ENCODE measurements at regions not wholly inside any gene's neighbourhood (a gene's known extent, or its start where the extent isn't known, plus 50 kb on each side); places are given as distances from the start of the nearest gene placed in this dataset.

- TF ChIP-seq YY1 (IDR thresholded peaks at IDR 0.05; ENCODE audit: insufficient read depth, insufficient read length) (no peak), ZNF274 (IDR thresholded peaks at IDR 0.05; ENCODE audit: low read depth, low read length) (no peak), SUZ12 (IDR thresholded peaks at IDR 0.05; ENCODE audit: extremely low read depth, insufficient read depth, insufficient read length) (no peak)
These were observed 657.9 kb upstream of the ST8SIA4 start for GRCh38 chr5:101561018-101561417.
